Endodermal cell (in vitro differentiated cells): ENCODE measurements at regions not wholly inside any gene's neighbourhood (a gene's known extent, or its start where the extent isn't known, plus 50 kb on each side); places are given as distances from the start of the nearest gene placed in this dataset.

ENCODE experiments used
- DNase-seq: peaks from one replicate; pipeline ENCODE4 v3.0.0-alpha.2; 2017
- H3K27ac ChIP-seq: 2 replicates; pipeline ENCODE4 v1.5.1; 2013; ENCODE audit warnings: mild to moderate bottlenecking, low read depth, low read length, moderate library complexity
- H3K27me3 ChIP-seq: 2 replicates; pipeline ENCODE4 v1.6.1; 2013; ENCODE audit warnings: mild to moderate bottlenecking, low read length, moderate library complexity; ENCODE audit not compliant: insufficient read depth, control insufficient read depth, poor library complexity, severe bottlenecking
- H3K36me3 ChIP-seq: 2 replicates; pipeline ENCODE4 v1.7.0; 2013; ENCODE audit warnings: mild to moderate bottlenecking, low read length, moderate library complexity; ENCODE audit not compliant: control insufficient read depth, insufficient read depth
- H3K4me1 ChIP-seq: one replicate; pipeline ENCODE4 v1.7.0; 2013; ENCODE audit warnings: low read length; ENCODE audit not compliant: control insufficient read depth, insufficient read depth
- H3K4me3 ChIP-seq: 2 replicates; pipeline ENCODE4 v1.5.1; 2013; ENCODE audit warnings: mild to moderate bottlenecking, low read length, moderate library complexity
- H3K9ac ChIP-seq: 2 replicates; pipeline ENCODE4 v1.6.1; 2013; ENCODE audit warnings: mild to moderate bottlenecking, low read length, moderate library complexity; ENCODE audit not compliant: poor library complexity, severe bottlenecking; ENCODE audit errors: extremely low read depth
- H3K9me3 ChIP-seq: 2 replicates; pipeline ENCODE4 v1.6.1; 2013; ENCODE audit warnings: mild to moderate bottlenecking, low read length, moderate library complexity; ENCODE audit not compliant: control insufficient read depth
- H3K27ac Mint-ChIP-seq: 2 replicates; pipeline ENCODE4 v1.8.0; 2020; ENCODE audit warnings: mixed read lengths
- H3K27me3 Mint-ChIP-seq: 2 replicates; pipeline ENCODE4 v1.8.0; 2021; ENCODE audit warnings: mild to moderate bottlenecking, mixed read lengths; ENCODE audit not compliant: insufficient read depth
- H3K36me3 Mint-ChIP-seq: 2 replicates; pipeline ENCODE4 v1.8.0; 2020; ENCODE audit warnings: low read depth, mixed read lengths
- H3K4me1 Mint-ChIP-seq: 2 replicates; pipeline ENCODE4 v1.8.0; 2020; ENCODE audit warnings: mixed read lengths
- H3K4me3 Mint-ChIP-seq: 2 replicates; pipeline ENCODE4 v1.8.0; 2020; ENCODE audit warnings: mild to moderate bottlenecking, moderate library complexity, mixed read lengths
- H3K9me3 Mint-ChIP-seq: 2 replicates; pipeline ENCODE4 v1.8.0; 2020; ENCODE audit warnings: mild to moderate bottlenecking, mixed read lengths
- CTCF ChIP-seq: fragments of 200-600 bp; sonication (generic); conservative IDR thresholded peaks from 2 replicates; pipeline ENCODE4 v1.5.0; 2021; ENCODE audit warnings: antibody characterized with exemption, mild to moderate bottlenecking
- WGBS, 2 experiments: methylation state at CpG; one replicate each; pipeline versions ENCODE4 v1.1.5 to v1.1.7; 2013; ENCODE audit warnings: missing lambda C conversion rate in 2 of 2, mixed read lengths in 1 of 2; ENCODE audit not compliant: insufficient coverage in 1 of 2, insufficient read length in 1 of 2; 5-methylcytosine and 5-hydroxymethylcytosine counted together

- H3K36me3 Mint-ChIP-seq, result no peaks in the 10 kb centered on the region
- no peaks in the 10 kb centered on the region for H3K4me1 ChIP-seq
- no peak overlapping the region for H3K4me3 ChIP-seq
- no peak overlapping the region for H3K27ac Mint-ChIP-seq
- no peak overlapping the region for H3K4me3 Mint-ChIP-seq
- WGBS, 2 experiments, result 88 to 93% methylated on average over 3 of the region's 3 CpGs
- H3K27me3 Mint-ChIP-seq, result no peaks in the 10 kb centered on the region
- peaks cover 3% of the 10 kb centered on the region for H3K9me3 Mint-ChIP-seq
- H3K9me3 ChIP-seq, result no peaks in the 10 kb centered on the region
- H3K27me3 ChIP-seq, result no peaks in the 10 kb centered on the region
- H3K9ac ChIP-seq, result no peak overlapping the region
- no peak for TF ChIP-seq CTCF
- DNase-seq, result no peak
- no peaks in the 10 kb centered on the region for H3K36me3 ChIP-seq
- peaks cover 1% of the 10 kb centered on the region for H3K4me1 Mint-ChIP-seq
- no peak overlapping the region for H3K27ac ChIP-seq
Observed at GRCh38 chr3:115244350-115244749, 97.3 kb upstream of the ZBTB20 start.

GRCh38 chr3:115245438-115245837 is 98.3 kb upstream of the ZBTB20 start:
- Histone ChIP-seq H3K9me3 (no peaks in the 10 kb centered on the region), H3K36me3 (no peaks in the 10 kb centered on the region), H3K9ac (no peak overlapping the region), H3K27me3 (no peaks in the 10 kb centered on the region), H3K4me3 (no peak overlapping the region), H3K4me1 (no peaks in the 10 kb centered on the region), H3K27ac (no peak overlapping the region)
- peaks cover 1% of the 10 kb centered on the region for H3K4me1 Mint-ChIP-seq
- no peaks in the 10 kb centered on the region for H3K27me3 Mint-ChIP-seq
- H3K9me3 Mint-ChIP-seq, result peaks cover 3% of the 10 kb centered on the region
- no peak overlapping the region for H3K4me3 Mint-ChIP-seq
- TF ChIP-seq CTCF, result no peak
- H3K27ac Mint-ChIP-seq, result no peak overlapping the region
- 100% methylated on average over 2 of the region's 2 CpGs; no CpG with 5 or more reads in 1 of the 2 experiments for WGBS, 2 experiments
- DNase-seq, result no peak
- no peaks in the 10 kb centered on the region for H3K36me3 Mint-ChIP-seq

GRCh38 chr3:115245899-115246298 is 98.8 kb upstream of the ZBTB20 start:
- no peak overlapping the region for H3K27ac ChIP-seq
- H3K36me3 Mint-ChIP-seq, result no peaks in the 10 kb centered on the region
- peaks cover 3% of the 10 kb centered on the region for H3K9me3 Mint-ChIP-seq
- H3K27ac Mint-ChIP-seq, result no peak overlapping the region
- H3K4me3 ChIP-seq, result no peak overlapping the region
- no peaks in the 10 kb centered on the region for H3K4me1 ChIP-seq
- no peaks in the 10 kb centered on the region for H3K27me3 ChIP-seq
- no peak overlapping the region for H3K9ac ChIP-seq
- H3K27me3 Mint-ChIP-seq, result no peaks in the 10 kb centered on the region
- WGBS, 2 experiments, result 90 to 93% methylated on average over 3 of the region's 3 CpGs
- H3K4me3 Mint-ChIP-seq, result no peak overlapping the region
- no peaks in the 10 kb centered on the region for H3K36me3 ChIP-seq
- no peaks in the 10 kb centered on the region for H3K9me3 ChIP-seq
- peaks cover 1% of the 10 kb centered on the region for H3K4me1 Mint-ChIP-seq
- no peak for DNase-seq
- TF ChIP-seq CTCF, result no peak
